ENCODE measurements at regions not wholly inside any gene's neighbourhood (a gene's known extent, or its start where the extent isn't known, plus 50 kb on each side); places are given as distances from the start of the nearest gene placed in this dataset.

DNA sequence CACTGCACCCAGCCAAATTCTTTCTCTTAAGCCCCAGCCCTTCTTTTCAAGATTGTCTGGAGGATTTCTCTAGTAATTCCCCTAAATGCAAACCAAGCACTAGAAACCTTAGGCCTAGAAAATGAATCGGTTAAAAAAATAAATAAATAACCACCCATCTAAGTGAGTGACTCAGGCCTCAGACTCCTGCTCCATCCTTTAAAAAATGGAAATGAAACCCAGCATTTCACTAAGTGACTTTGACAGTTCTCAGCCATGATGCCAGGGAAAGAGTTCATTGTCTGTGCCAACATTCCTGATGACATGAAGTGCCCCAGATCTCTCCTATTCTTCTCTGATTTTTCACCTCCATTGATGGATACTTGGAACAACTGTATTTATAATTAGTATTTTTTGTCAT, 415.2 kb upstream of the DAB1 start:
- Mint-ChIP-seq H3K4me1 (no peaks in the 10 kb centered on the region), H3K9me3 (peaks cover 32% of the 10 kb centered on the region), H3K4me3 (no peak overlapping the region), H3K36me3 (ENCODE audit: low read depth) (peaks cover 10% of the 10 kb centered on the region), H3K27me3 (ENCODE audit: insufficient read depth) (peaks cover 2% of the 10 kb centered on the region), H3K27ac (no peak overlapping the region)
- Histone ChIP-seq H3K9me3 (ENCODE audit: control insufficient read depth, low read length) (peaks cover 22% of the 10 kb centered on the region), H3K27me3 (ENCODE audit: control insufficient read depth, insufficient read depth, low read length, poor library complexity, severe bottlenecking) (no peaks in the 10 kb centered on the region), H3K27ac (ENCODE audit: low read depth, low read length) (no peak overlapping the region), H3K36me3 (ENCODE audit: control insufficient read depth, insufficient read depth, low read length) (no peaks in the 10 kb centered on the region), H3K4me1 (ENCODE audit: control insufficient read depth, insufficient read depth, low read length) (no peaks in the 10 kb centered on the region), H3K9ac (ENCODE audit: extremely low read depth, low read length, poor library complexity, severe bottlenecking) (no peak overlapping the region), H3K4me3 (ENCODE audit: low read length) (no peak overlapping the region)
- 86% methylated on average over 1 of the region's 1 CpG; no CpG with 5 or more reads in 1 of the 2 experiments for WGBS, 2 experiments (ENCODE audit: insufficient coverage in 1 of 2, insufficient read length in 1 of 2)
- no peak for DNase-seq
- TF ChIP-seq, protein P1, sequence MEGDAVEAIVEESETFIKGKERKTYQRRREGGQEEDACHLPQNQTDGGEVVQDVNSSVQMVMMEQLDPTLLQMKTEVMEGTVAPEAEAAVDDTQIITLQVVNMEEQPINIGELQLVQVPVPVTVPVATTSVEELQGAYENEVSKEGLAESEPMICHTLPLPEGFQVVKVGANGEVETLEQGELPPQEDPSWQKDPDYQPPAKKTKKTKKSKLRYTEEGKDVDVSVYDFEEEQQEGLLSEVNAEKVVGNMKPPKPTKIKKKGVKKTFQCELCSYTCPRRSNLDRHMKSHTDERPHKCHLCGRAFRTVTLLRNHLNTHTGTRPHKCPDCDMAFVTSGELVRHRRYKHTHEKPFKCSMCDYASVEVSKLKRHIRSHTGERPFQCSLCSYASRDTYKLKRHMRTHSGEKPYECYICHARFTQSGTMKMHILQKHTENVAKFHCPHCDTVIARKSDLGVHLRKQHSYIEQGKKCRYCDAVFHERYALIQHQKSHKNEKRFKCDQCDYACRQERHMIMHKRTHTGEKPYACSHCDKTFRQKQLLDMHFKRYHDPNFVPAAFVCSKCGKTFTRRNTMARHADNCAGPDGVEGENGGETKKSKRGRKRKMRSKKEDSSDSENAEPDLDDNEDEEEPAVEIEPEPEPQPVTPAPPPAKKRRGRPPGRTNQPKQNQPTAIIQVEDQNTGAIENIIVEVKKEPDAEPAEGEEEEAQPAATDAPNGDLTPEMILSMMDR (conservative IDR thresholded peaks at IDR 0.05): no peak

DNA sequence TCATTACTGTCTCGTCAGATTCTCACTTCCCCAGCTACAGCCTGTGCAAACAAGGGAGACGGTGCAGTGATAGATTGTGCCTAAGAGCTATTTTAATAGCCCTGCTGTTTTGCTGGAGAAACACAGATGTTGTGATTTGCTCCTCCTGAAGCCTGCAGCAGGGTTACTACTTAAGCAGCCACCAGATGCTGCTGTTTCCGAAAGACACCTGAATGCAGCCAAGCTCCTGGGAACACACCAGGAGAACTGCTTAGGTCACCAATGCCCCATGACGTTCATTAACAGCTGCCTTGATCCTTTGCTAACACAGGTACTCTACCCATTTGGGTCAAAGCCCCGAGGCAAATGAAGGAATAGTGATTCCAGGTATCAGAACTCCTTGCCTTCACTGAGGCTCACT, 411.8 kb upstream of the DAB1 start:
- 66 to 67% methylated on average over 2 to 5 of the region's 5 CpGs for WGBS, 2 experiments (ENCODE audit: insufficient coverage in 1 of 2, insufficient read length in 1 of 2)

DNA sequence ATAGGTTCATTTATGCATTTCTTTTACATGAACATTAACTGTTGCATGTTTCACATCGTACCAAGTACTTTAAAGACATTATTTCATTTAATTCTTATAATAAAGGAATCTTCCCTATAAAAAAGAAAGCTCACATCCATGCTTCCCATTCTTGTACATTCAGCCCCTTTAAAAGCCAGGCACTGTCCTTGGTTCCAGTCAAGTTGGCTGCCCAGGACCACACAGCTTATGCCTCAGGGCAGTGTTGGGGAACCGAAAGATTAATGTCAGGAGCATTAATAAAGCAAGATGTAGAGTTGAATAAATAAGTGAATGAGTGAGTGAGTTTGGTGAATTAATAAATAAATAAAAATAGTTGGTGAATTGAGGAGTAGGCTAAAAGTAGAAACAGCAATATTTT, 409.4 kb upstream of the DAB1 start:
- Mint-ChIP-seq H3K36me3 (ENCODE audit: low read depth) (no peaks in the 10 kb centered on the region), H3K9me3 (no peaks in the 10 kb centered on the region), H3K4me1 (peaks cover 5% of the 10 kb centered on the region), H3K27ac (no peak overlapping the region), H3K27me3 (ENCODE audit: insufficient read depth) (peaks cover 2% of the 10 kb centered on the region), H3K4me3 (no peak overlapping the region)
- no peak for DNase-seq
- Histone ChIP-seq H3K4me3 (ENCODE audit: low read length) (no peak overlapping the region), H3K27ac (ENCODE audit: low read depth, low read length) (no peak overlapping the region), H3K27me3 (ENCODE audit: control insufficient read depth, insufficient read depth, low read length, poor library complexity, severe bottlenecking) (no peaks in the 10 kb centered on the region), H3K9me3 (ENCODE audit: control insufficient read depth, low read length) (no peaks in the 10 kb centered on the region), H3K4me1 (ENCODE audit: control insufficient read depth, insufficient read depth, low read length) (no peaks in the 10 kb centered on the region), H3K9ac (ENCODE audit: extremely low read depth, low read length, poor library complexity, severe bottlenecking) (no peak overlapping the region), H3K36me3 (ENCODE audit: control insufficient read depth, insufficient read depth, low read length) (no peaks in the 10 kb centered on the region)
- TF ChIP-seq, protein P1 (conservative IDR thresholded peaks at IDR 0.05): no peak
- 82% methylated on average over 2 of the region's 2 CpGs; no CpG with 5 or more reads in 1 of the 2 experiments for WGBS, 2 experiments (ENCODE audit: insufficient coverage in 1 of 2, insufficient read length in 1 of 2)

More for the DNA sequence above, 411.8 kb upstream of the DAB1 start:
- peaks cover 7% of the 10 kb centered on the region for H3K36me3 Mint-ChIP-seq (ENCODE audit: low read depth)
- H3K27me3 ChIP-seq (ENCODE audit: control insufficient read depth, insufficient read depth, low read length, poor library complexity, severe bottlenecking): no peaks in the 10 kb centered on the region
- no peak overlapping the region for H3K9ac ChIP-seq (ENCODE audit: extremely low read depth, low read length, poor library complexity, severe bottlenecking)
- H3K4me1 Mint-ChIP-seq: no peaks in the 10 kb centered on the region
- peaks cover 9% of the 10 kb centered on the region for H3K9me3 ChIP-seq (ENCODE audit: control insufficient read depth, low read length)
- TF ChIP-seq, protein P1 (conservative IDR thresholded peaks at IDR 0.05): peak; percentile 66
- H3K36me3 ChIP-seq (ENCODE audit: control insufficient read depth, insufficient read depth, low read length): no peaks in the 10 kb centered on the region
- H3K9me3 Mint-ChIP-seq: peaks cover 9% of the 10 kb centered on the region
- no peak overlapping the region for H3K4me3 ChIP-seq (ENCODE audit: low read length)
- peak; percentile 68 for DNase-seq
- H3K27ac ChIP-seq (ENCODE audit: low read depth, low read length): no peak overlapping the region
- no peak overlapping the region for H3K27ac Mint-ChIP-seq
- peaks cover 2% of the 10 kb centered on the region for H3K27me3 Mint-ChIP-seq (ENCODE audit: insufficient read depth)
- H3K4me3 Mint-ChIP-seq: no peak overlapping the region
- no peaks in the 10 kb centered on the region for H3K4me1 ChIP-seq (ENCODE audit: control insufficient read depth, insufficient read depth, low read length)
